HG03469 (cell line): ENCODE measurements at regions not wholly inside any gene's neighbourhood (a gene's known extent, or its start where the extent isn't known, plus 50 kb on each side); places are given as distances from the start of the nearest gene placed in this dataset.

Experiments used
- ATAC-seq: cut with Tn5 transposase; IDR thresholded peaks from one replicate; pipeline ENCODE4 v1.9.1; 2021; ENCODE audit warnings: mild to moderate bottlenecking, moderate library complexity, moderate number of reproducible peaks; ENCODE audit not compliant: unreplicated experiment

GRCh38 chr12:124433147-124433874 is 134.1 kb downstream of the NCOR2 start:
- ATAC-seq = no peak

- no peak for ATAC-seq
These were observed 135.0 kb downstream of the NCOR2 start for GRCh38 chr12:124432376-124432775.

- no peak for ATAC-seq
These were observed 135.4 kb downstream of the NCOR2 start for GRCh38 chr12:124431971-124432370.

- no peak for ATAC-seq
These were observed 135.6 kb downstream of the RFLNA start for GRCh38 chr12:124430491-124430890.

GRCh38 chr12:124429535-124429934 is 134.6 kb downstream of the RFLNA start:
- no peak for ATAC-seq

- no peak for ATAC-seq
These were observed 133.9 kb downstream of the RFLNA start for GRCh38 chr12:124428792-124429281.

- no peak for ATAC-seq
These were observed 133.4 kb downstream of the RFLNA start for GRCh38 chr12:124428136-124428791.

GRCh38 chr12:124426594-124427555 is 132.0 kb downstream of the RFLNA start:
- no peak for ATAC-seq

- no peak for ATAC-seq
These were observed 130.8 kb downstream of the RFLNA start for GRCh38 chr12:124425667-124426066.

GRCh38 chr12:124424516-124424905 is 129.6 kb downstream of the RFLNA start:
- ATAC-seq = no peak

- no peak for ATAC-seq
These were observed 129.0 kb downstream of the RFLNA start for GRCh38 chr12:124423761-124424515.

- no peak for ATAC-seq
These were observed 128.0 kb downstream of the RFLNA start for GRCh38 chr12:124422570-124423523.

- ATAC-seq = no peak
These were observed 127.3 kb downstream of the RFLNA start for GRCh38 chr12:124422142-124422569.

- no peak for ATAC-seq
These were observed 126.2 kb downstream of the RFLNA start for GRCh38 chr12:124420996-124421674.

GRCh38 chr12:124420041-124420995 is 125.4 kb downstream of the RFLNA start:
- no peak for ATAC-seq

GRCh38 chr12:124419292-124420040 is 124.6 kb downstream of the RFLNA start:
- ATAC-seq = no peak

- ATAC-seq = no peak
These were observed 123.9 kb downstream of the RFLNA start for GRCh38 chr12:124418791-124419190.
